CD14-positive monocyte (primary cell): ENCODE measurements at regions not wholly inside any gene's neighbourhood (a gene's known extent, or its start where the extent isn't known, plus 50 kb on each side); places are given as distances from the start of the nearest gene placed in this dataset.

Experiments used
- DNase-seq, 3 donors: peaks; one replicate each; pipeline ENCODE4 v3.0.0-alpha.2; 2011 to 2022
- H2AFZ ChIP-seq: 2 replicates; pipeline ENCODE4 v1.6.0; 2012; ENCODE audit warnings: mild to moderate bottlenecking, low read depth, low read length, inconsistent platforms; ENCODE audit not compliant: insufficient read depth, poor library complexity, severe bottlenecking
- H3K27ac ChIP-seq, 2 donors: 1 replicate in 1 of 2; 2 replicates in 1 of 2; pipeline ENCODE4 v1.5.1; 2012 to 2013; ENCODE audit warnings: low read length in 2 of 2, control low read depth in 1 of 2, inconsistent platforms in 1 of 2, low read depth in 1 of 2, mild to moderate bottlenecking in 1 of 2
- H3K27me3 ChIP-seq, 2 donors: one replicate each; pipeline versions ENCODE4 v1.6.0 to v1.6.1; 2011 to 2013; ENCODE audit warnings: low read length in 2 of 2; ENCODE audit not compliant: control insufficient read depth in 2 of 2, insufficient read depth in 2 of 2
- H3K36me3 ChIP-seq, 2 donors: replicated peaks in 1 of 2; 1 replicate in 1 of 2; 2 replicates in 1 of 2; pipeline versions ENCODE4 v1.5.1 to v1.6.1; 2012 to 2013; ENCODE audit warnings: low read length in 2 of 2, control low read depth in 1 of 2, inconsistent platforms in 1 of 2, mild to moderate bottlenecking in 1 of 2; ENCODE audit not compliant: insufficient read depth in 2 of 2, control insufficient read depth in 1 of 2
- H3K4me1 ChIP-seq, 2 donors: 1 replicate in 1 of 2; 2 replicates in 1 of 2; pipeline versions ENCODE4 v1.5.1 to v1.6.1; 2012 to 2013; ENCODE audit warnings: low read length in 2 of 2, control low read depth in 1 of 2, inconsistent platforms in 1 of 2, mild to moderate bottlenecking in 1 of 2, moderate library complexity in 1 of 2; ENCODE audit not compliant: insufficient read depth in 2 of 2, control insufficient read depth in 1 of 2
- H3K4me2 ChIP-seq: replicated peaks from 2 replicates; pipeline ENCODE3; 2012; ENCODE audit warnings: low read length, moderate library complexity, mild to moderate bottlenecking; ENCODE audit not compliant: poor library complexity, severe bottlenecking; ENCODE audit errors: extremely low read depth
- H3K4me3 ChIP-seq, 3 experiments: fragments of 200-600 bp in 1 of 3; sonication (generic) in 1 of 3; replicated peaks in 1 of 3; 1 replicate in 2 of 3; 2 replicates in 1 of 3; pipeline ENCODE4 v1.5.1; 2011 to 2013; ENCODE audit warnings: low read length in 3 of 3, mild to moderate bottlenecking in 3 of 3, control low read depth in 2 of 3, low read depth in 2 of 3, inconsistent platforms in 1 of 3, moderate library complexity in 1 of 3
- H3K79me2 ChIP-seq: 2 replicates; pipeline ENCODE4 v1.6.0; 2012; ENCODE audit warnings: mild to moderate bottlenecking, control low read depth, inconsistent platforms, low read length, moderate library complexity; ENCODE audit not compliant: insufficient read depth
- H3K9ac ChIP-seq: 2 replicates; pipeline ENCODE4 v1.6.0; 2017; ENCODE audit warnings: low read length, mild to moderate bottlenecking; ENCODE audit not compliant: insufficient read depth, poor library complexity, severe bottlenecking
- H3K9me3 ChIP-seq, 2 donors: replicated peaks in 1 of 2; 1 replicate in 1 of 2; 2 replicates in 1 of 2; pipeline versions ENCODE4 v1.5.1 to v1.6.1; 2012 to 2013; ENCODE audit warnings: low read length in 2 of 2, control low read depth in 1 of 2; ENCODE audit not compliant: control insufficient read depth in 1 of 2, insufficient read depth in 1 of 2
- H4K20me1 ChIP-seq: 2 replicates; pipeline ENCODE4 v1.6.0; 2012; ENCODE audit warnings: mild to moderate bottlenecking, low read length, control low read depth, moderate library complexity; ENCODE audit not compliant: insufficient read depth
- H3K27ac Mint-ChIP-seq, 7 donors: one replicate each; pipeline ENCODE4 v1.8.0; 2020; ENCODE audit warnings: mild to moderate bottlenecking in 7 of 7, mixed read lengths in 7 of 7, moderate library complexity in 6 of 7, inconsistent platforms in 2 of 7
- H3K27me3 Mint-ChIP-seq, 3 donors: one replicate each; pipeline ENCODE4 v1.8.0; 2021 to 2022; ENCODE audit warnings: low read depth in 3 of 3, mild to moderate bottlenecking in 3 of 3, mixed read lengths in 3 of 3, moderate library complexity in 3 of 3, inconsistent platforms in 1 of 3
- H3K36me3 Mint-ChIP-seq, 2 donors: one replicate each; pipeline ENCODE4 v1.8.0; 2020; ENCODE audit warnings: mixed read lengths in 2 of 2, inconsistent platforms in 1 of 2, mild to moderate bottlenecking in 1 of 2
- H3K4me1 Mint-ChIP-seq: one replicate; pipeline ENCODE4 v1.8.0; 2020; ENCODE audit warnings: mild to moderate bottlenecking, mixed read lengths
- H3K4me3 Mint-ChIP-seq, 2 donors: one replicate each; pipeline ENCODE4 v1.8.0; 2020; ENCODE audit warnings: mild to moderate bottlenecking in 2 of 2, mixed read lengths in 2 of 2, moderate library complexity in 1 of 2
- H3K9me3 Mint-ChIP-seq, 7 donors: one replicate each; pipeline ENCODE4 v1.8.0; 2020 to 2022; ENCODE audit warnings: mixed read lengths in 7 of 7, mild to moderate bottlenecking in 6 of 7, moderate library complexity in 6 of 7, inconsistent platforms in 2 of 7
- WGBS: methylation state at CpG from one replicate; pipeline ENCODE4 v1.1.5; 2013; ENCODE audit warnings: missing lambda C conversion rate; ENCODE audit not compliant: insufficient coverage; 5-methylcytosine and 5-hydroxymethylcytosine counted together
- intact Hi-C, 2 donors: fragments of 100-400 bp; cut with micrococcal nuclease; formaldehyde crosslinking; loops; one replicate each; pipeline versions ENCODE4 v1.15.0 to v1.15.1; 2023
- TF ChIP-seq, protein P1 (sequence below): fragments of 200-600 bp; IDR thresholded peaks from one replicate; pipeline ENCODE4 v1.8.0; 2022; ENCODE audit warnings: antibody characterized with exemption, mild to moderate bottlenecking

DNA sequence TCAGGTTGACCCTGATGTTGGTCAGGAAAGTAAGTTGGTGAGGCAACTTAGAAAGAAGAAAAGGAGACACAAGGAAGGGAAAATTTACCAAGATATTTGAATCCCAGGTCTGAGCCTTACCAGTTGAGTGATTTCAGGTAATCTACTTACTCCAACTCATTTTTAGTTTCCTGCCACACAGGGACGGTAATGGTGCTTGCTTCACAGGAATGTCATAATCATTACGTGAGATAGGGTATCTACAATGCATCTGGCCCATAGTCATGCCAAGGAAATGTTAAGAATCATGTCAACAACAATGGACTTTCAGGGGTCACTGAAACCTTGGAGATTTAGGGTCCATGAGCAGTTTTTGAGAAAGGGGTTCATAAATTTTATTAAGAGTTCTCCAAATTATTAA, 195.4 kb upstream of the HHIP start:
- Histone ChIP-seq H3K9ac (no peak overlapping the region), H3K27me3 (no peaks in the 10 kb centered on the region), H3K36me3 (no peaks in the 10 kb centered on the region), H3K79me2 (no peaks in the 10 kb centered on the region), H3K9me3 (no peaks in the 10 kb centered on the region), H3K4me2 (no peak overlapping the region), H2AFZ (no peak overlapping the region), H3K27ac (no peak overlapping the region), H4K20me1 (no peaks in the 10 kb centered on the region), H3K4me1 (no peaks in the 10 kb centered on the region), H3K4me3 (no peak overlapping the region)
- H3K27ac Mint-ChIP-seq, result no peak overlapping the region
- no peaks in the 10 kb centered on the region for H3K4me1 Mint-ChIP-seq
- intact Hi-C loops, result no loop called here
- H3K27me3 Mint-ChIP-seq, result peaks cover 0 to 1% (median 0%) of the 10 kb centered on the region in 3 donors
- TF ChIP-seq, protein P1, sequence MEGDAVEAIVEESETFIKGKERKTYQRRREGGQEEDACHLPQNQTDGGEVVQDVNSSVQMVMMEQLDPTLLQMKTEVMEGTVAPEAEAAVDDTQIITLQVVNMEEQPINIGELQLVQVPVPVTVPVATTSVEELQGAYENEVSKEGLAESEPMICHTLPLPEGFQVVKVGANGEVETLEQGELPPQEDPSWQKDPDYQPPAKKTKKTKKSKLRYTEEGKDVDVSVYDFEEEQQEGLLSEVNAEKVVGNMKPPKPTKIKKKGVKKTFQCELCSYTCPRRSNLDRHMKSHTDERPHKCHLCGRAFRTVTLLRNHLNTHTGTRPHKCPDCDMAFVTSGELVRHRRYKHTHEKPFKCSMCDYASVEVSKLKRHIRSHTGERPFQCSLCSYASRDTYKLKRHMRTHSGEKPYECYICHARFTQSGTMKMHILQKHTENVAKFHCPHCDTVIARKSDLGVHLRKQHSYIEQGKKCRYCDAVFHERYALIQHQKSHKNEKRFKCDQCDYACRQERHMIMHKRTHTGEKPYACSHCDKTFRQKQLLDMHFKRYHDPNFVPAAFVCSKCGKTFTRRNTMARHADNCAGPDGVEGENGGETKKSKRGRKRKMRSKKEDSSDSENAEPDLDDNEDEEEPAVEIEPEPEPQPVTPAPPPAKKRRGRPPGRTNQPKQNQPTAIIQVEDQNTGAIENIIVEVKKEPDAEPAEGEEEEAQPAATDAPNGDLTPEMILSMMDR, result no peak
- H3K9me3 Mint-ChIP-seq, result peaks cover 0 to 6% (median 3%) of the 10 kb centered on the region in 7 donors
- no peak overlapping the region for H3K4me3 Mint-ChIP-seq
- DNase-seq, result no peak
- 100% methylated on average over 2 of the region's 2 CpGs for WGBS
- H3K36me3 Mint-ChIP-seq, result no peaks in the 10 kb centered on the region

DNA sequence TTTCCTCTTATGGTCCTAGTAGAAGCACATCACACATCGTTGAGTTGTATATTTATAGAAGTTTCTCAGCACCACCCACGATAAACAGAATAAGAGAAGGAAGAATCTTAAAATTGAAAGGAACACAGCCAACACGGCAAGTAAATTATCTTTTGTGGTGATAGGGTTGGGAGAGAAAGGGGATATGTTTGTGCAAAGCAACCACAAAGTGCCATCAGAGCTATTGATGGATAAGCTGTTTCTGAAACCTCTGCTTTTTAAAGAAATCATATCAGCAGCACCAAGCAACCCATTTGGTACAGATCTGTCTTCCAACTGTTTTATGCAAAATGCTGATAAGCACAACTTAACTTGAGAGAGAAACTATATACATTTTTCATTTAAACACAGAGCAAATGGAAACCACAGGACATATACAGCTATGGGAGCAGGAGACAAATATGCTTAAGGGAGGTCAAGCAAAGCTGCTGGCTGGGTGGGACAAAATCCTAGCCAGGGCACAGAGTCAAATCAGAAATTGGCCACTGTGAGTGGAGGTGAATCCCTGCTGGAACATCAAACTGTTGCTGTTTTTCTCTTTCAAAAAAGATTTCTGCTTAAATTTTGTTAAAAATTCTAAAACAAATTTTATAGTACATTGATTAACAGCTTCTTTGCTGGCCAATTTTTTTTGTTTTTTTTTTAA, 194.0 kb upstream of the HHIP start:
- intact Hi-C loops, result no loop called here
- no peaks in the 10 kb centered on the region for H3K4me1 Mint-ChIP-seq
- no CpG with 5 or more reads among the region's 3 CpGs for WGBS

More for the DNA sequence above, 194.0 kb upstream of the HHIP start:
- TF ChIP-seq, protein P1, result no peak
- H3K4me3 Mint-ChIP-seq, result no peak overlapping the region
- H2AFZ ChIP-seq, result no peak overlapping the region
- no peak overlapping the region for H3K27ac ChIP-seq
- H3K79me2 ChIP-seq, result no peaks in the 10 kb centered on the region
- H3K36me3 Mint-ChIP-seq, result no peaks in the 10 kb centered on the region
- H3K27me3 Mint-ChIP-seq, result peaks cover 0 to 1% (median 0%) of the 10 kb centered on the region in 3 donors
- H3K36me3 ChIP-seq, result no peaks in the 10 kb centered on the region
- no peaks in the 10 kb centered on the region for H3K4me1 ChIP-seq
- H3K27ac Mint-ChIP-seq, result no peak overlapping the region
- H3K9me3 Mint-ChIP-seq, result peaks cover 0 to 8% (median 3%) of the 10 kb centered on the region in 7 donors
- H4K20me1 ChIP-seq, result no peaks in the 10 kb centered on the region
- no peak for DNase-seq
- H3K9ac ChIP-seq, result no peak overlapping the region
- H3K27me3 ChIP-seq, result no peaks in the 10 kb centered on the region
- H3K4me2 ChIP-seq, result no peak overlapping the region
- H3K9me3 ChIP-seq, result no peaks in the 10 kb centered on the region
- no peak overlapping the region for H3K4me3 ChIP-seq
